Keratinocyte (primary cell): ENCODE measurements at regions not wholly inside any gene's neighbourhood (a gene's known extent, or its start where the extent isn't known, plus 50 kb on each side); places are given as distances from the start of the nearest gene placed in this dataset.

ENCODE experiments used
- DNase-seq: peaks from one replicate; pipeline ENCODE4 v3.0.0-alpha.2; 2011; ENCODE audit warnings: low read depth, missing footprints, low spot score
- FAIRE-seq: peaks from 2 replicates; lab custom pipeline; 2011; peaks lifted over from hg19 to GRCh38; lab: Jason Lieb, UNC
- H2AFZ ChIP-seq: 2 replicates; pipeline ENCODE4 v1.6.0; 2012; ENCODE audit warnings: low read length, control low read depth, inconsistent platforms; ENCODE audit not compliant: control insufficient read depth
- H3K27ac ChIP-seq: 2 replicates; pipeline ENCODE4 v1.5.1; 2011; ENCODE audit warnings: low read length; ENCODE audit not compliant: control insufficient read depth, insufficient read depth
- H3K27me3 ChIP-seq: 3 replicates; pipeline ENCODE4 v1.6.0; 2011; ENCODE audit warnings: low read length; ENCODE audit not compliant: control insufficient read depth, insufficient read depth; ENCODE audit errors: extremely low read depth
- H3K36me3 ChIP-seq, 2 experiments: 2 replicates in 1 of 2; 3 replicates in 1 of 2; pipeline ENCODE4 v1.5.1; 2011; ENCODE audit warnings: low read length in 2 of 2, mild to moderate bottlenecking in 1 of 2; ENCODE audit not compliant: control insufficient read depth in 2 of 2, insufficient read depth in 2 of 2; ENCODE audit errors: extremely low read depth in 1 of 2
- H3K4me1 ChIP-seq: 3 replicates; pipeline ENCODE4 v1.5.1; 2011; ENCODE audit warnings: low read length; ENCODE audit not compliant: control insufficient read depth, insufficient read depth; ENCODE audit errors: extremely low read depth
- H3K4me2 ChIP-seq: 3 replicates; pipeline ENCODE4 v1.6.0; 2011; ENCODE audit warnings: low read depth, low read length; ENCODE audit not compliant: control insufficient read depth, insufficient read depth; ENCODE audit errors: extremely low read depth
- H3K4me3 ChIP-seq, 3 experiments: fragments of 200-600 bp in 1 of 3; sonication (generic) in 1 of 3; 2 replicates in 2 of 3; 3 replicates in 1 of 3; pipeline ENCODE4 v1.5.1; 2011 to 2016; ENCODE audit warnings: low read length in 3 of 3, mild to moderate bottlenecking in 3 of 3, control low read depth in 2 of 3, inconsistent platforms in 1 of 3, low read depth in 1 of 3, mixed read lengths in 1 of 3, mixed run types in 1 of 3, moderate library complexity in 1 of 3; ENCODE audit not compliant: control insufficient read depth in 2 of 3, insufficient read depth in 2 of 3; ENCODE audit errors: extremely low read depth in 1 of 3
- H3K79me2 ChIP-seq: 2 replicates; pipeline ENCODE4 v1.6.0; 2012; ENCODE audit warnings: low read length; ENCODE audit not compliant: control insufficient read depth, insufficient read depth
- H3K9ac ChIP-seq: 3 replicates; pipeline ENCODE4 v1.6.0; 2011; ENCODE audit warnings: low read length; ENCODE audit not compliant: control insufficient read depth, insufficient read depth; ENCODE audit errors: extremely low read depth
- H3K9me1 ChIP-seq: 3 replicates; pipeline ENCODE4 v1.6.0; 2011; ENCODE audit warnings: low read length; ENCODE audit not compliant: control insufficient read depth, insufficient read depth; ENCODE audit errors: extremely low read depth
- H3K9me3 ChIP-seq: 2 replicates; pipeline ENCODE4 v1.5.1; 2012; ENCODE audit warnings: low read depth, low read length; ENCODE audit not compliant: control insufficient read depth
- H4K20me1 ChIP-seq: 3 replicates; pipeline ENCODE4 v1.6.0; 2011; ENCODE audit warnings: low read length; ENCODE audit not compliant: control insufficient read depth, insufficient read depth; ENCODE audit errors: extremely low read depth
- EZH2 ChIP-seq: IDR thresholded peaks from one replicate; pipeline ENCODE4 v1.6.1; 2012; ENCODE audit warnings: inconsistent platforms, mild to moderate bottlenecking, low read length, moderate library complexity
- dilution Hi-C: fragments of 300-500 bp; cut with MboI; formaldehyde crosslinking; loops from one replicate; pipeline ENCODE4 v1.7.0; 2020; ENCODE audit warnings: low sequenced_read_pairs; ENCODE audit not compliant: extremely low pct_ligation_motif_present
- TF ChIP-seq, protein P1 (sequence below), 3 experiments: IDR thresholded peaks in 1 of 3; conservative IDR thresholded peaks in 1 of 3; optimal IDR thresholded peaks in 1 of 3; 2 replicates in 2 of 3; 3 replicates in 1 of 3; pipeline versions ENCODE3 to v1.5.1; 2011; ENCODE audit warnings: low read length in 3 of 3, mild to moderate bottlenecking in 3 of 3, moderate library complexity in 2 of 3, control low read depth in 1 of 3, inconsistent platforms in 1 of 3; ENCODE audit not compliant: insufficient read depth in 2 of 3; ENCODE audit errors: extremely low read depth in 1 of 3

- Histone ChIP-seq H3K27ac (no peak overlapping the region), H2AFZ (no peak overlapping the region), H3K4me2 (no peak overlapping the region), H3K4me1 (no peaks in the 10 kb centered on the region), H4K20me1 (no peaks in the 10 kb centered on the region), H3K36me3 (no peaks in the 10 kb centered on the region), H3K9me1 (no peaks in the 10 kb centered on the region), H3K9ac (no peak overlapping the region), H3K9me3 (no peaks in the 10 kb centered on the region), H3K27me3 (no peaks in the 10 kb centered on the region), H3K79me2 (no peaks in the 10 kb centered on the region), H3K4me3 (no peak overlapping the region)
- FAIRE-seq (no peak), DNase-seq (no peak)
- dilution Hi-C loops, result no loop called here
- TF ChIP-seq, protein P1, sequence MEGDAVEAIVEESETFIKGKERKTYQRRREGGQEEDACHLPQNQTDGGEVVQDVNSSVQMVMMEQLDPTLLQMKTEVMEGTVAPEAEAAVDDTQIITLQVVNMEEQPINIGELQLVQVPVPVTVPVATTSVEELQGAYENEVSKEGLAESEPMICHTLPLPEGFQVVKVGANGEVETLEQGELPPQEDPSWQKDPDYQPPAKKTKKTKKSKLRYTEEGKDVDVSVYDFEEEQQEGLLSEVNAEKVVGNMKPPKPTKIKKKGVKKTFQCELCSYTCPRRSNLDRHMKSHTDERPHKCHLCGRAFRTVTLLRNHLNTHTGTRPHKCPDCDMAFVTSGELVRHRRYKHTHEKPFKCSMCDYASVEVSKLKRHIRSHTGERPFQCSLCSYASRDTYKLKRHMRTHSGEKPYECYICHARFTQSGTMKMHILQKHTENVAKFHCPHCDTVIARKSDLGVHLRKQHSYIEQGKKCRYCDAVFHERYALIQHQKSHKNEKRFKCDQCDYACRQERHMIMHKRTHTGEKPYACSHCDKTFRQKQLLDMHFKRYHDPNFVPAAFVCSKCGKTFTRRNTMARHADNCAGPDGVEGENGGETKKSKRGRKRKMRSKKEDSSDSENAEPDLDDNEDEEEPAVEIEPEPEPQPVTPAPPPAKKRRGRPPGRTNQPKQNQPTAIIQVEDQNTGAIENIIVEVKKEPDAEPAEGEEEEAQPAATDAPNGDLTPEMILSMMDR (optimal IDR thresholded peaks at IDR 0.05 in 1 of 3, IDR thresholded peaks at IDR 0.05 in 1 of 3, conservative IDR thresholded peaks at IDR 0.05 in 1 of 3; ENCODE audit: extremely low read depth in 1 of 3, insufficient read depth in 2 of 3, low read length in 3 of 3), result no peak
- TF ChIP-seq EZH2, result no peak
These were observed 148.7 kb downstream of the FCRL5 start for GRCh38 chr1:157403608-157404007.

DNA sequence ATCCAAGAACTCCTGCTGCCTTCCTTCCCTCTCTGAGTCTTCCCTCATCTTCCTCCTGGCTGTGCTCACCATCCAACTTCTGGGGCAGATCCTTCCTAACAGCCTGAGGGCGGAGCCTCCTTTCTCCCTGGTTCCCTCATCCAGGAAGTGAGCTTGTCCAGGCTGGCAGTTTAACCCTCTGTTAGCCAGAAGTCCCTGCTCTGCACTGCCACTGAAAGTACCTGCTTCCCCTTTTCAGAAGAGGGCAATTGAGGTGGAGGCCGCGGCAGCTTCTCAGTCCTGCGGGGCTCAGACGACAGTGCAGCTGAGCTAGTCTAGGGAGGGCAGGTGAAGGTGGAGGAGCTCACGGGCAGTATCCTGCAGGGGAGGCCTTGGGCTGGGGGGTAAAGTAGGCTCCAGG is 149.1 kb downstream of the FCRL5 start:
- Histone ChIP-seq H3K36me3 (no peaks in the 10 kb centered on the region), H3K27ac (no peak overlapping the region), H3K4me1 (no peaks in the 10 kb centered on the region), H3K79me2 (no peaks in the 10 kb centered on the region), H4K20me1 (no peaks in the 10 kb centered on the region), H3K9ac (no peak overlapping the region), H3K4me2 (no peak overlapping the region), H3K9me1 (no peaks in the 10 kb centered on the region), H2AFZ (peak overlapping the region; percentile 76), H3K4me3 (no peak overlapping the region), H3K9me3 (no peaks in the 10 kb centered on the region), H3K27me3 (no peaks in the 10 kb centered on the region)
- dilution Hi-C loops, result no loop called here
- DNase-seq, result no peak
- no peak for FAIRE-seq
- no peak for TF ChIP-seq EZH2
- TF ChIP-seq, protein P1 (optimal IDR thresholded peaks at IDR 0.05 in 1 of 3, IDR thresholded peaks at IDR 0.05 in 1 of 3, conservative IDR thresholded peaks at IDR 0.05 in 1 of 3; ENCODE audit: extremely low read depth in 1 of 3, insufficient read depth in 2 of 3, low read length in 3 of 3), result no peak
